Right lobe of liver (tissue), 4 donors: ENCODE measurements at regions not wholly inside any gene's neighbourhood (a gene's known extent, or its start where the extent isn't known, plus 50 kb on each side); places are given as distances from the start of the nearest gene placed in this dataset.

Experiments
- POLR2A ChIP-seq: fragments of 450-650 bp; IDR thresholded peaks from one replicate; pipeline ENCODE4 v1.6.1; 2017; ENCODE audit warnings: antibody characterized with exemption, mild to moderate bottlenecking
- TF ChIP-seq, protein P1 (sequence below), 4 donors: fragments of 200-600 bp in 3 of 4; fragments of 450-650 bp in 1 of 4; IDR thresholded peaks; one replicate each; pipeline versions ENCODE4 v1.5.1 to v1.8.0; 2016 to 2022; ENCODE audit warnings: antibody characterized with exemption in 4 of 4, mild to moderate bottlenecking in 2 of 4
- donor health status: DM: no; HTN: no; CAD: no.
- donor health status: DM: no; HTN: no; CAD: no.
- donor health status: DM: no; HTN: yes; CAD: no.

GRCh38 chr16:52785653-52786052 is 238.7 kb upstream of the TOX3 start:
- TF ChIP-seq, protein P1, sequence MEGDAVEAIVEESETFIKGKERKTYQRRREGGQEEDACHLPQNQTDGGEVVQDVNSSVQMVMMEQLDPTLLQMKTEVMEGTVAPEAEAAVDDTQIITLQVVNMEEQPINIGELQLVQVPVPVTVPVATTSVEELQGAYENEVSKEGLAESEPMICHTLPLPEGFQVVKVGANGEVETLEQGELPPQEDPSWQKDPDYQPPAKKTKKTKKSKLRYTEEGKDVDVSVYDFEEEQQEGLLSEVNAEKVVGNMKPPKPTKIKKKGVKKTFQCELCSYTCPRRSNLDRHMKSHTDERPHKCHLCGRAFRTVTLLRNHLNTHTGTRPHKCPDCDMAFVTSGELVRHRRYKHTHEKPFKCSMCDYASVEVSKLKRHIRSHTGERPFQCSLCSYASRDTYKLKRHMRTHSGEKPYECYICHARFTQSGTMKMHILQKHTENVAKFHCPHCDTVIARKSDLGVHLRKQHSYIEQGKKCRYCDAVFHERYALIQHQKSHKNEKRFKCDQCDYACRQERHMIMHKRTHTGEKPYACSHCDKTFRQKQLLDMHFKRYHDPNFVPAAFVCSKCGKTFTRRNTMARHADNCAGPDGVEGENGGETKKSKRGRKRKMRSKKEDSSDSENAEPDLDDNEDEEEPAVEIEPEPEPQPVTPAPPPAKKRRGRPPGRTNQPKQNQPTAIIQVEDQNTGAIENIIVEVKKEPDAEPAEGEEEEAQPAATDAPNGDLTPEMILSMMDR (IDR thresholded peaks at IDR 0.05): no peak
- TF ChIP-seq POLR2A: no peak
